ENCODE measurements at regions not wholly inside any gene's neighbourhood (a gene's known extent, or its start where the extent isn't known, plus 50 kb on each side); places are given as distances from the start of the nearest gene placed in this dataset.

- TF ChIP-seq CTCF (IDR thresholded peaks at IDR 0.05; ENCODE audit: unreplicated experiment), result no peak
- CTCF ChIA-PET, result no interaction called here
- Mint-ChIP-seq H3K27me3 (ENCODE audit: unreplicated experiment) (peaks cover 78% of the 10 kb centered on the region), H3K4me3 (ENCODE audit: low read depth, unreplicated experiment) (no peak overlapping the region), H3K36me3 (ENCODE audit: insufficient read depth, unreplicated experiment) (no peaks in the 10 kb centered on the region), H3K4me1 (ENCODE audit: low read depth, unreplicated experiment) (peaks cover 20% of the 10 kb centered on the region), H3K27ac (ENCODE audit: unreplicated experiment) (no peak overlapping the region), H3K9me3 (ENCODE audit: low read depth, unreplicated experiment) (no peaks in the 10 kb centered on the region)
- intact Hi-C loops (cut with micrococcal nuclease; ENCODE audit: unreplicated experiment), result loop anchor here (2.0 kb wide), 1 partner anchor 21 kb away; no protein-coding TSS in a partner anchor
- no TSS peak for BruUV-seq (replicated peaks)
- DNase-seq, result no peak
Observed at GRCh38 chr2:120541553-120541932, 194.1 kb upstream of the GLI2 start.

GRCh38 chr2:120541972-120542670, 193.5 kb upstream of the GLI2 start:
- no peak for TF ChIP-seq CTCF (IDR thresholded peaks at IDR 0.05; ENCODE audit: unreplicated experiment)

GRCh38 chr2:120542911-120543527, 192.6 kb upstream of the GLI2 start:
- Mint-ChIP-seq H3K4me3 (ENCODE audit: low read depth, unreplicated experiment) (no peak overlapping the region), H3K36me3 (ENCODE audit: insufficient read depth, unreplicated experiment) (no peaks in the 10 kb centered on the region), H3K27ac (ENCODE audit: unreplicated experiment) (no peak overlapping the region), H3K27me3 (ENCODE audit: unreplicated experiment) (peaks cover 80% of the 10 kb centered on the region), H3K4me1 (ENCODE audit: low read depth, unreplicated experiment) (peaks cover 23% of the 10 kb centered on the region), H3K9me3 (ENCODE audit: low read depth, unreplicated experiment) (no peaks in the 10 kb centered on the region)
- no peak for DNase-seq
- intact Hi-C loops (cut with micrococcal nuclease; ENCODE audit: unreplicated experiment), result no loop called here
- BruUV-seq (replicated peaks), result no TSS peak
- CTCF ChIA-PET, result no interaction called here
- TF ChIP-seq CTCF (IDR thresholded peaks at IDR 0.05; ENCODE audit: unreplicated experiment), result no peak

More at GRCh38 chr2:120541972-120542670, 193.5 kb upstream of the GLI2 start:
- Mint-ChIP-seq H3K9me3 (ENCODE audit: low read depth, unreplicated experiment) (no peaks in the 10 kb centered on the region), H3K27ac (ENCODE audit: unreplicated experiment) (no peak overlapping the region), H3K27me3 (ENCODE audit: unreplicated experiment) (peaks cover 78% of the 10 kb centered on the region), H3K4me1 (ENCODE audit: low read depth, unreplicated experiment) (peaks cover 23% of the 10 kb centered on the region), H3K4me3 (ENCODE audit: low read depth, unreplicated experiment) (no peak overlapping the region), H3K36me3 (ENCODE audit: insufficient read depth, unreplicated experiment) (no peaks in the 10 kb centered on the region)
- CTCF ChIA-PET, result no interaction called here
- DNase-seq, result no peak
- intact Hi-C loops (cut with micrococcal nuclease; ENCODE audit: unreplicated experiment), result loop anchor here (2.0 kb wide), 1 partner anchor 21 kb away; no protein-coding TSS in a partner anchor
- no TSS peak for BruUV-seq (replicated peaks)

- BruUV-seq (replicated peaks), result no TSS peak
- Mint-ChIP-seq H3K9me3 (ENCODE audit: low read depth, unreplicated experiment) (no peaks in the 10 kb centered on the region), H3K27me3 (ENCODE audit: unreplicated experiment) (peaks cover 74% of the 10 kb centered on the region), H3K27ac (ENCODE audit: unreplicated experiment) (no peak overlapping the region), H3K4me3 (ENCODE audit: low read depth, unreplicated experiment) (no peak overlapping the region), H3K36me3 (ENCODE audit: insufficient read depth, unreplicated experiment) (no peaks in the 10 kb centered on the region), H3K4me1 (ENCODE audit: low read depth, unreplicated experiment) (peaks cover 23% of the 10 kb centered on the region)
- CTCF ChIA-PET, result no interaction called here
- TF ChIP-seq CTCF (IDR thresholded peaks at IDR 0.05; ENCODE audit: unreplicated experiment), result no peak
- DNase-seq, result no peak
- intact Hi-C loops (cut with micrococcal nuclease; ENCODE audit: unreplicated experiment), result no loop called here
Observed at GRCh38 chr2:120543899-120544298, 191.8 kb upstream of the GLI2 start.

All from Calu3 (cell line).